ENCODE measurements at regions not wholly inside any gene's neighbourhood (a gene's known extent, or its start where the extent isn't known, plus 50 kb on each side); places are given as distances from the start of the nearest gene placed in this dataset.

GRCh38 chr3:87873136-87873535, 185.7 kb downstream of the CGGBP1 start:
- H3K9ac ChIP-seq (ENCODE audit: insufficient read depth, low read depth, low read length), result no peak overlapping the region
- no peaks in the 10 kb centered on the region for H3K36me3 ChIP-seq (replicated peaks in 1 of 2; ENCODE audit: control insufficient read depth in 1 of 2, insufficient read depth in 2 of 2, low read length in 2 of 2)
- no peak overlapping the region for H3K4me2 ChIP-seq (ENCODE audit: low read depth, low read length)
- intact Hi-C loops (cut with micrococcal nuclease; ENCODE audit: unreplicated experiment) (no loop called here), in situ Hi-C loops (cut with HindIII; ENCODE audit: extremely low pct_ligation_motif_present, low pct_unique_long_range_greater_than_20kb) (no loop called here)
- H3K27ac ChIP-seq (ENCODE audit: extremely low read length, insufficient read depth, low read length), result no peak overlapping the region
- FAIRE-seq (no peak), ATAC-seq (no peak), DNase-seq (ENCODE audit: low spot score) (no peak)
- POLR2A ChIA-PET, result no interaction called here
- 5% methylated on average over 1 of the region's 1 CpG for WGBS (ENCODE audit: low lambda C conversion rate)
- CTCF ChIA-PET (ENCODE audit: low intra/inter-chr PET ratio, low total read pairs), result no interaction called here
- no peaks in the 10 kb centered on the region for H3K27me3 ChIP-seq (ENCODE audit: control insufficient read depth in 1 of 2, insufficient read depth in 2 of 2, low read length in 2 of 2)
- H3K79me2 ChIP-seq (ENCODE audit: insufficient read depth, low read length), result no peaks in the 10 kb centered on the region
- TF ChIP-seq ATF7 (IDR thresholded peaks at IDR 0.05) (no peak), ATF7 (CRISPR knock-in tag; IDR thresholded peaks at IDR 0.05) (no peak), KLF12 (CRISPR knock-in tag; IDR thresholded peaks at IDR 0.05; ENCODE audit: borderline replicate concordance) (no peak), TAF15 (IDR thresholded peaks at IDR 0.05; ENCODE audit: low read depth, low read length, poor library complexity, severe bottlenecking) (no peak), ZNF660 (CRISPR knock-in tag; IDR thresholded peaks at IDR 0.05; ENCODE audit: borderline replicate concordance, low read depth) (no peak), MAFK (conservative IDR thresholded peaks at IDR 0.05 in 1 of 2, IDR thresholded peaks at IDR 0.05 in 1 of 2; ENCODE audit: low read length in 2 of 2) (no peak), ZNF256 (CRISPR knock-in tag; conservative IDR thresholded peaks at IDR 0.05) (no peak), ZNF577 (CRISPR knock-in tag; IDR thresholded peaks at IDR 0.05; ENCODE audit: borderline replicate concordance, low read depth) (no peak), UBTF (CRISPR knock-in tag; IDR thresholded peaks at IDR 0.05) (no peak), ARID2 (CRISPR knock-in tag; IDR thresholded peaks at IDR 0.05; ENCODE audit: borderline replicate concordance) (no peak), ZC3H13 (CRISPR knock-in tag; IDR thresholded peaks at IDR 0.05) (no peak), ZFP90 (CRISPR knock-in tag; IDR thresholded peaks at IDR 0.05; ENCODE audit: borderline replicate concordance) (no peak), ZBTB1 (CRISPR knock-in tag; IDR thresholded peaks at IDR 0.05; ENCODE audit: borderline replicate concordance) (no peak), NFYB (CRISPR knock-in tag; IDR thresholded peaks at IDR 0.05) (no peak)
- TF ChIP-seq, protein P1, sequence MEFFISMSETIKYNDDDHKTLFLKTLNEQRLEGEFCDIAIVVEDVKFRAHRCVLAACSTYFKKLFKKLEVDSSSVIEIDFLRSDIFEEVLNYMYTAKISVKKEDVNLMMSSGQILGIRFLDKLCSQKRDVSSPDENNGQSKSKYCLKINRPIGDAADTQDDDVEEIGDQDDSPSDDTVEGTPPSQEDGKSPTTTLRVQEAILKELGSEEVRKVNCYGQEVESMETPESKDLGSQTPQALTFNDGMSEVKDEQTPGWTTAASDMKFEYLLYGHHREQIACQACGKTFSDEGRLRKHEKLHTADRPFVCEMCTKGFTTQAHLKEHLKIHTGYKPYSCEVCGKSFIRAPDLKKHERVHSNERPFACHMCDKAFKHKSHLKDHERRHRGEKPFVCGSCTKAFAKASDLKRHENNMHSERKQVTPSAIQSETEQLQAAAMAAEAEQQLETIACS (CRISPR knock-in tag; IDR thresholded peaks at IDR 0.05), result no peak
- TF ChIP-seq, protein P2, sequence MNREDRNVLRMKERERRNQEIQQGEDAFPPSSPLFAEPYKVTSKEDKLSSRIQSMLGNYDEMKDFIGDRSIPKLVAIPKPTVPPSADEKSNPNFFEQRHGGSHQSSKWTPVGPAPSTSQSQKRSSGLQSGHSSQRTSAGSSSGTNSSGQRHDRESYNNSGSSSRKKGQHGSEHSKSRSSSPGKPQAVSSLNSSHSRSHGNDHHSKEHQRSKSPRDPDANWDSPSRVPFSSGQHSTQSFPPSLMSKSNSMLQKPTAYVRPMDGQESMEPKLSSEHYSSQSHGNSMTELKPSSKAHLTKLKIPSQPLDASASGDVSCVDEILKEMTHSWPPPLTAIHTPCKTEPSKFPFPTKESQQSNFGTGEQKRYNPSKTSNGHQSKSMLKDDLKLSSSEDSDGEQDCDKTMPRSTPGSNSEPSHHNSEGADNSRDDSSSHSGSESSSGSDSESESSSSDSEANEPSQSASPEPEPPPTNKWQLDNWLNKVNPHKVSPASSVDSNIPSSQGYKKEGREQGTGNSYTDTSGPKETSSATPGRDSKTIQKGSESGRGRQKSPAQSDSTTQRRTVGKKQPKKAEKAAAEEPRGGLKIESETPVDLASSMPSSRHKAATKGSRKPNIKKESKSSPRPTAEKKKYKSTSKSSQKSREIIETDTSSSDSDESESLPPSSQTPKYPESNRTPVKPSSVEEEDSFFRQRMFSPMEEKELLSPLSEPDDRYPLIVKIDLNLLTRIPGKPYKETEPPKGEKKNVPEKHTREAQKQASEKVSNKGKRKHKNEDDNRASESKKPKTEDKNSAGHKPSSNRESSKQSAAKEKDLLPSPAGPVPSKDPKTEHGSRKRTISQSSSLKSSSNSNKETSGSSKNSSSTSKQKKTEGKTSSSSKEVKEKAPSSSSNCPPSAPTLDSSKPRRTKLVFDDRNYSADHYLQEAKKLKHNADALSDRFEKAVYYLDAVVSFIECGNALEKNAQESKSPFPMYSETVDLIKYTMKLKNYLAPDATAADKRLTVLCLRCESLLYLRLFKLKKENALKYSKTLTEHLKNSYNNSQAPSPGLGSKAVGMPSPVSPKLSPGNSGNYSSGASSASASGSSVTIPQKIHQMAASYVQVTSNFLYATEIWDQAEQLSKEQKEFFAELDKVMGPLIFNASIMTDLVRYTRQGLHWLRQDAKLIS (CRISPR knock-in tag; IDR thresholded peaks at IDR 0.05), result no peak
- peaks cover 37% of the 10 kb centered on the region for H3K9me3 ChIP-seq (ENCODE audit: low read length)
- no TSS peak for BruUV-seq (replicated peaks)
- no peaks in the 10 kb centered on the region for H3K4me1 ChIP-seq (ENCODE audit: insufficient read depth, low read length)
- H2AFZ ChIP-seq (ENCODE audit: low read length), result no peak overlapping the region
- no peaks in the 10 kb centered on the region for H4K20me1 ChIP-seq (ENCODE audit: insufficient read depth, low read length)
- no peak overlapping the region for H3K4me3 ChIP-seq (replicated peaks in 1 of 3; ENCODE audit: insufficient read depth in 1 of 3, low read depth in 2 of 3, low read length in 3 of 3)

All from HepG2 (cell line).